Neuronal stem cell (in vitro differentiated cells): ENCODE measurements at regions not wholly inside any gene's neighbourhood (a gene's known extent, or its start where the extent isn't known, plus 50 kb on each side); places are given as distances from the start of the nearest gene placed in this dataset.

Source experiments
- DNase-seq: peaks from one replicate; pipeline ENCODE4 v3.0.0-alpha.2; 2013; ENCODE audit warnings: low spot score
- H2AFZ ChIP-seq: one replicate; pipeline ENCODE4 v1.6.1; 2013; ENCODE audit warnings: mild to moderate bottlenecking, low read length, inconsistent platforms
- H2AK5ac ChIP-seq: 2 replicates; pipeline ENCODE4 v1.6.1; 2013; ENCODE audit warnings: low read depth, mild to moderate bottlenecking, inconsistent platforms, low read length, moderate library complexity, mixed read lengths
- H2BK120ac ChIP-seq: 2 replicates; pipeline ENCODE4 v1.6.1; 2013; ENCODE audit warnings: low read depth, mild to moderate bottlenecking, inconsistent platforms, low read length, moderate library complexity, mixed read lengths
- H2BK12ac ChIP-seq: one replicate; pipeline ENCODE4 v1.6.1; 2013; ENCODE audit warnings: low read length, inconsistent platforms
- H2BK15ac ChIP-seq: 2 replicates; pipeline ENCODE4 v1.6.1; 2013; ENCODE audit warnings: mild to moderate bottlenecking, low read length, inconsistent platforms, mixed read lengths
- H2BK5ac ChIP-seq: one replicate; pipeline ENCODE4 v1.6.1; 2013; ENCODE audit warnings: inconsistent platforms, mild to moderate bottlenecking, low read length, moderate library complexity
- H3K14ac ChIP-seq: one replicate; pipeline ENCODE4 v1.6.1; 2013; ENCODE audit warnings: low read length, inconsistent platforms
- H3K18ac ChIP-seq: 2 replicates; pipeline ENCODE4 v1.6.1; 2013; ENCODE audit warnings: low read length, inconsistent platforms
- H3K23ac ChIP-seq: 2 replicates; pipeline ENCODE4 v1.6.1; 2013; ENCODE audit warnings: low read depth, mild to moderate bottlenecking, mixed read lengths, low read length, inconsistent platforms; ENCODE audit not compliant: poor library complexity
- H3K27ac ChIP-seq: replicated peaks from 3 replicates; pipeline ENCODE4 v1.5.1; 2013; ENCODE audit warnings: low read length, inconsistent platforms
- H3K27me3 ChIP-seq, 3 experiments: 2 replicates each; pipeline ENCODE4 v1.6.1; 2013; ENCODE audit warnings: low read length in 3 of 3, mild to moderate bottlenecking in 2 of 3, inconsistent platforms in 1 of 3, low read depth in 1 of 3, mixed read lengths in 1 of 3, moderate library complexity in 1 of 3; ENCODE audit not compliant: control insufficient read depth in 3 of 3, insufficient read depth in 3 of 3
- H3K36me3 ChIP-seq, 2 donors: replicated peaks in 1 of 2; 2 replicates each; pipeline ENCODE4 v1.6.1; 2013; ENCODE audit warnings: low read length in 2 of 2; ENCODE audit not compliant: control insufficient read depth in 2 of 2, insufficient read depth in 2 of 2
- H3K4ac ChIP-seq: 2 replicates; pipeline ENCODE4 v1.6.1; 2013; ENCODE audit warnings: inconsistent platforms, mild to moderate bottlenecking, low read length, moderate library complexity
- H3K4me1 ChIP-seq, 2 donors: 1 replicate in 1 of 2; 2 replicates in 1 of 2; pipeline ENCODE4 v1.6.1; 2013; ENCODE audit warnings: low read length in 2 of 2, low read depth in 1 of 2; ENCODE audit not compliant: control insufficient read depth in 2 of 2, insufficient read depth in 1 of 2
- H3K4me2 ChIP-seq: one replicate; pipeline ENCODE4 v1.6.1; 2013; ENCODE audit warnings: mild to moderate bottlenecking, low read length, inconsistent platforms; ENCODE audit not compliant: insufficient read depth, poor library complexity, severe bottlenecking
- H3K4me3 ChIP-seq, 2 donors: 2 replicates each; pipeline ENCODE4 v1.5.1; 2013; ENCODE audit warnings: low read length in 2 of 2, mild to moderate bottlenecking in 2 of 2, inconsistent platforms in 1 of 2, moderate library complexity in 1 of 2
- H3K79me1 ChIP-seq: one replicate; pipeline ENCODE4 v1.6.1; 2013; ENCODE audit warnings: low read depth, mild to moderate bottlenecking, inconsistent platforms, low read length, moderate library complexity
- H3K9ac ChIP-seq: one replicate; pipeline ENCODE4 v1.6.1; 2013; ENCODE audit warnings: mild to moderate bottlenecking, low read depth, low read length, inconsistent platforms; ENCODE audit not compliant: poor library complexity
- H3K9me3 ChIP-seq, 2 donors: replicated peaks in 1 of 2; 2 replicates each; pipeline versions ENCODE3 to v1.6.1; 2013; ENCODE audit warnings: low read length in 2 of 2, mild to moderate bottlenecking in 2 of 2, inconsistent platforms in 1 of 2, low read depth in 1 of 2, mixed read lengths in 1 of 2, moderate library complexity in 1 of 2; ENCODE audit not compliant: control insufficient read depth in 2 of 2, insufficient read depth in 1 of 2
- H4K8ac ChIP-seq: one replicate; pipeline ENCODE4 v1.6.1; 2013; ENCODE audit warnings: low read depth, mild to moderate bottlenecking, inconsistent platforms, low read length, moderate library complexity
- H4K91ac ChIP-seq: one replicate; pipeline ENCODE4 v1.6.1; 2013; ENCODE audit warnings: low read length, low read depth, mild to moderate bottlenecking, inconsistent platforms; ENCODE audit not compliant: poor library complexity
- WGBS, 2 donors: extraction: QIAGEN DNeasy Blood & Tissue Kit; methylation state at CpG; one replicate each; pipeline ENCODE4 v1.1.7; 2013; ENCODE audit warnings: missing lambda C conversion rate in 2 of 2, mixed read lengths in 1 of 2; ENCODE audit not compliant: insufficient read length in 2 of 2, insufficient replicate concordance in 1 of 2; ENCODE audit errors: extremely low coverage in 2 of 2; 5-methylcytosine and 5-hydroxymethylcytosine counted together

DNA sequence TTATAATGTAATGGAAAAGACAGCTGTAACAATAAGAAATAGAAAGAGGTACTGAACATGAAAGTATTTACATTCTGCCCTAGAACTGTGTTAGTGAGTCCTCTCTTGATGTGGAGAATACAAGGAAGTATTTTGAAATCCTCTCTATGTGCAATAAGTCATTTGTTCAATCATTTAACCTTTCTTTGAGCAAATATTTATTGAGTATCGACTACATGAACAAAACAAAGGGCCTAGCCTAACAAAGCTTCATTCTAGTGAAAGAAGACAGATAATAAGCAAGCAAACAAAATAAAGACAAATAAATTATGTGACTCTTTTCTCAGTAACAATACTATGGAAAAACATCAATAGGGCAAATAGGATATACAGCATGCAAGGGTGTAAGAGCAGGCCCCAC is 354.9 kb upstream of the ATP11B start:
- Histone ChIP-seq H2AFZ (no peak overlapping the region), H2BK5ac (no peak overlapping the region), H4K91ac (no peak overlapping the region), H2BK15ac (no peak overlapping the region), H3K36me3 (no peaks in the 10 kb centered on the region), H3K4me2 (no peak overlapping the region), H3K23ac (no peak overlapping the region), H3K9ac (no peak overlapping the region), H3K79me1 (no peaks in the 10 kb centered on the region), H3K18ac (no peak overlapping the region), H4K8ac (no peak overlapping the region), H3K27me3 (no peaks in the 10 kb centered on the region), H2BK120ac (no peak overlapping the region), H3K27ac (no peak overlapping the region), H3K4ac (no peak overlapping the region), H3K4me3 (no peak overlapping the region), H3K9me3 (no peaks in the 10 kb centered on the region), H2BK12ac (no peak overlapping the region), H2AK5ac (no peak overlapping the region), H3K14ac (no peak overlapping the region), H3K4me1 (no peaks in the 10 kb centered on the region)
- DNase-seq = no peak
- no CpG with 5 or more reads among the region's 1 CpG for WGBS, 2 donors

DNA sequence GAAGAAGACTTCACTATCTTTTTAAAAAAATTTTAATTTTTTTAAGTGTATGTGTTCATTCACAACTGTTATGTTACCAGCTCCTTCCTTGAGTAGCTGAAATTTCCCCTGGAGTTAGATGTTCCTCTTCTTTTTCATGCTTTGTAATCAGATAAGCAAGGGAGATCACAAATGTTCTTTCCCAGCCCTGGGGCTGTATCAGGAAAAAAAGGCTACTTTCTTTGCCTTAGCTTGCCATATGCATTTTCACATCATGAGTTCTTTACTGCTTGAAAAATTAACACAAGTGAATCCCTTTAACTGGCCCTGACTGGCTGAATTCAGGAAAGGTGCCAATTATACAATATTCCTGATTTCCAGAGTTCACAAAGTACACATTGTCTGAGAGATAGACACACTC is 353.2 kb upstream of the ATP11B start:
- Histone ChIP-seq H3K4ac (no peak overlapping the region), H2AFZ (no peak overlapping the region), H3K9ac (no peak overlapping the region), H3K4me2 (no peak overlapping the region), H3K18ac (no peak overlapping the region), H2BK120ac (no peak overlapping the region), H3K4me3 (no peak overlapping the region), H3K36me3 (no peaks in the 10 kb centered on the region), H2BK5ac (no peak overlapping the region), H3K27ac (no peak overlapping the region), H4K8ac (no peak overlapping the region), H4K91ac (no peak overlapping the region), H2AK5ac (no peak overlapping the region), H3K79me1 (no peaks in the 10 kb centered on the region), H3K9me3 (no peaks in the 10 kb centered on the region), H2BK15ac (no peak overlapping the region), H2BK12ac (no peak overlapping the region), H3K23ac (no peak overlapping the region), H3K4me1 (no peaks in the 10 kb centered on the region), H3K14ac (no peak overlapping the region), H3K27me3 (no peaks in the 10 kb centered on the region)
- DNase-seq = no peak

DNA sequence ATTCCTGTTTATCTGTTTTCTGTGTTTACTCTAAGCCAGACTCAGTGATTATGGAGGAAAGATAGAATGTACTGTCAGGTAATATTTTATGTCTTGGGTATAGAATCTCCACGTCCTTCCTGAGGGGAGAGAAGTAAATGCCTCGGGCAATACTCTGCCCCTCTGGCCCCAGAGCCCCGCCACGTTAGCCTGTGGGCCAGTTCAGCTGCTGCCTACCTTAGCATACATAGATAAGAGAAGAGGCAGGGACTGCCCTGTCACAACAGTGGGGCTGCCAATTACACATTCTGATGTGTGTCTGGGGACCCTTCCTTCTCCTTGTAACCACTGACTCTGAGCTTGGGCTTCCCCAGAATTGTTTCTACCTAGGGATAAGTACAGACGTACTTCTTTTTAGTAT is 347.7 kb upstream of the ATP11B start:
- H3K23ac ChIP-seq = no peak overlapping the region
- no peak overlapping the region for H3K4ac ChIP-seq
- no peaks in the 10 kb centered on the region for H3K36me3 ChIP-seq
- H2BK15ac ChIP-seq = no peak overlapping the region
- no peak for DNase-seq
- H4K91ac ChIP-seq = no peak overlapping the region
- H3K27ac ChIP-seq = no peak overlapping the region
- no peaks in the 10 kb centered on the region for H3K27me3 ChIP-seq
- no peak overlapping the region for H3K4me3 ChIP-seq
- no peak overlapping the region for H3K4me2 ChIP-seq
- no peak overlapping the region for H2BK120ac ChIP-seq
- peaks cover 0 to 3% of the 10 kb centered on the region in 2 donors for H3K4me1 ChIP-seq
- H3K9me3 ChIP-seq = no peaks in the 10 kb centered on the region
- no peaks in the 10 kb centered on the region for H3K79me1 ChIP-seq
- no CpG with 5 or more reads among the region's 5 CpGs for WGBS, 2 donors
- H2BK5ac ChIP-seq = no peak overlapping the region
- H2AK5ac ChIP-seq = no peak overlapping the region
- peak overlapping the region; percentile 49 for H2AFZ ChIP-seq
- H3K9ac ChIP-seq = no peak overlapping the region
- no peak overlapping the region for H4K8ac ChIP-seq
- no peak overlapping the region for H3K18ac ChIP-seq
- no peak overlapping the region for H3K14ac ChIP-seq
- H2BK12ac ChIP-seq = no peak overlapping the region

DNA sequence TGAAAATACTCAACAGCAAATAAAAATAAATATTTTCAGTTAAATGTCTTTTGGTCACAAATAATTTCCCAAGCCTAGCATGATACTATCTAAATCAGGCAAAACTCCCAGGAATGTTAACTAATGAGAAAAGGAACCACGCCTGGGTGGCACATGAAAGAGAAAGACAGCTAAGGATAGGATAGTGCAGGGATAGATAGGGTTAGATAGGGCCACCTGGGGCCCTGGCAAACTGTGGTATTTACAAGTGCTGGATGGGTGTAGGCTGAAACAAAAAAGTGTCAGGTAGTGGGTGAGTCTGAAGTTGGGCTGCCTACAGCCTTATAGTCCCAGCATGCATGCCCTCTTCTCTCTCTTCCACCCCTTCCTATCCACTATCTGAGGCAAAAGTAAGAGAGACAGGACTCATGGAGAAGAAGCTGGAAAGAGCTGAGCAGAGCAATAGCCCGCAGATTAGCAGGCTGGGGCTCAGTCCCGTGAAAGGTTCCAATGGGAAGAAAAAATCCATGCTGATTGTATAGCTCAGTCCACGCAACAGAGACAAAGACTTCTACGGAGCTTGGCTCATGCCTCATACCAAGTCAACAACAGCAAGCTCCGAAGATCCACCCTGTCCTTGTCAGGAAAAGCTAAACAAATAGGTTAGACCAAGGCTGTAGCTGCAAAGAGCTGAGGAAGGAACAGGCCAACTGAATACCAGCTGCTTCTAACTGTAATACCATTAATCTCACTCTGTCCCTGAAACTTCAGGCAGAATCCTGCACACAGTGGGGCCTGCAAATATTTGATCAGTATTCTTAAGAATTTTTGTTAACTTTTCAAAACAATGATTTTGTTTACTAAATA is 342.1 kb upstream of the ATP11B start:
- no peaks in the 10 kb centered on the region for H3K79me1 ChIP-seq
- H2BK15ac ChIP-seq = no peak overlapping the region
- no peak overlapping the region for H3K14ac ChIP-seq
- no peak overlapping the region for H3K23ac ChIP-seq
- H2AK5ac ChIP-seq = no peak overlapping the region
- H3K36me3 ChIP-seq = peaks cover 0 to 2% of the 10 kb centered on the region in 2 donors
- no peak overlapping the region for H3K4me3 ChIP-seq
- peak overlapping the region; percentile 46 for H3K27ac ChIP-seq
- H2BK5ac ChIP-seq = no peak overlapping the region
- H4K8ac ChIP-seq = no peak overlapping the region
- peak overlapping the region; percentile 50 for H3K18ac ChIP-seq
- H3K4ac ChIP-seq = no peak overlapping the region
- peak overlapping the region; percentile 77 for H2AFZ ChIP-seq
- H4K91ac ChIP-seq = no peak overlapping the region
- WGBS, 2 donors = no CpG with 5 or more reads among the region's 6 CpGs
- H2BK12ac ChIP-seq = no peak overlapping the region
- DNase-seq = no peak
- no peak overlapping the region for H3K9ac ChIP-seq
- peaks cover 4 to 9% of the 10 kb centered on the region in 2 donors for H3K9me3 ChIP-seq
- no peak overlapping the region for H3K4me2 ChIP-seq
- no peak overlapping the region for H2BK120ac ChIP-seq
- no peaks in the 10 kb centered on the region for H3K27me3 ChIP-seq
- H3K4me1 ChIP-seq = peaks cover 0 to 10% of the 10 kb centered on the region in 2 donors
